GM18867 (cell line): ENCODE measurements at regions not wholly inside any gene's neighbourhood (a gene's known extent, or its start where the extent isn't known, plus 50 kb on each side); places are given as distances from the start of the nearest gene placed in this dataset.
"Not testable (repeated sequence)": the region's sequence is repeated elsewhere in the genome, so short reads cannot be mapped to it uniquely, and the experiment has no call there.

Experiments used
- ATAC-seq: cut with Tn5 transposase; IDR thresholded peaks from one replicate; pipeline ENCODE4 v1.9.1; 2021; ENCODE audit warnings: mild to moderate bottlenecking, moderate library complexity; ENCODE audit not compliant: unreplicated experiment

DNA sequence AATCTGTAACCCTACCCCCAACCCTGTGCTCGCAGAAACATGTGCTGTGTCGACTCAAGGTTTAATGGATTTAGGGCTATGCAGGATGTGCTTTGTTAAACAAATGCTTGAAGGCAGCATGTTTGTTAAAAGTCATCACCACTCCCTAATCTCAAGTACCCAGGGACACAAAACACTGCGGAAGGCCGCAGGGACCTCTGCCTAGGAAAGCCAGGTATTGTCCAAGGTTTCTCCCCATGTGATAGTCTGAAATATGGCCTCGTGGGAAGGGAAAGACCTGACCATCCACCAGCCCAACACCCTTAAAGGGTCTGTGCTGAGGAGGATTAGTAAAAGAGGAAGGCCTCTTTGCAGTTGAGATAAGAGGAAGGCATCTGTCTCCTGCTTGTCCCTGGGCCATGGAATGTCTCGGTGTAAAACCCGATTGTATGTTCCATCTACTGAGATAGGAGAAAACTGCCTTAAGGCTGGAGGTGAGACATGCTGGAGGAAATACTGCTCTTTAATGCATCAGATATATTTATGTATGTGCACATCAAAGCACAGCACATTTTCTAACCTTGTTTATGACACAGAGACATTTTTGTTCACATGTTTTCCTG, 94.4 kb downstream of the LSM3 start:
- not testable (repeated sequence) for ATAC-seq

GRCh38 chr3:14273901-14274611, 95.4 kb downstream of the LSM3 start:
- ATAC-seq = no peak

DNA sequence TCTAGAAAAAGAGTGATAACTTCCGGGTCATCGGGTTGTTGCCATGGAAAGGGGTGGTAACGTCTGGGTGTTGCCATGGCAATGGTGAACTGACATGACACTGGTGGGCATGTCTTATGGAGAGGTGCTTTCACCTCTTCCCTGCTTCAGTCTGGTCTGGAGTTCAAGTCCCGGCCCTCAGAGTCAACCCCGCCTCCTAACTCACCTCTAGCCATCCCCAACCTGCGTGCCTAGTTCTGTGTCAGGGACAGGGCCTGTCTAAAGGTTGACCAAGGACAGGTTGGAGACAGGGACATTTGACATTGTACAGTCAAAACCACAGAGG, 96.0 kb downstream of the LSM3 start:
- no peak for ATAC-seq

DNA sequence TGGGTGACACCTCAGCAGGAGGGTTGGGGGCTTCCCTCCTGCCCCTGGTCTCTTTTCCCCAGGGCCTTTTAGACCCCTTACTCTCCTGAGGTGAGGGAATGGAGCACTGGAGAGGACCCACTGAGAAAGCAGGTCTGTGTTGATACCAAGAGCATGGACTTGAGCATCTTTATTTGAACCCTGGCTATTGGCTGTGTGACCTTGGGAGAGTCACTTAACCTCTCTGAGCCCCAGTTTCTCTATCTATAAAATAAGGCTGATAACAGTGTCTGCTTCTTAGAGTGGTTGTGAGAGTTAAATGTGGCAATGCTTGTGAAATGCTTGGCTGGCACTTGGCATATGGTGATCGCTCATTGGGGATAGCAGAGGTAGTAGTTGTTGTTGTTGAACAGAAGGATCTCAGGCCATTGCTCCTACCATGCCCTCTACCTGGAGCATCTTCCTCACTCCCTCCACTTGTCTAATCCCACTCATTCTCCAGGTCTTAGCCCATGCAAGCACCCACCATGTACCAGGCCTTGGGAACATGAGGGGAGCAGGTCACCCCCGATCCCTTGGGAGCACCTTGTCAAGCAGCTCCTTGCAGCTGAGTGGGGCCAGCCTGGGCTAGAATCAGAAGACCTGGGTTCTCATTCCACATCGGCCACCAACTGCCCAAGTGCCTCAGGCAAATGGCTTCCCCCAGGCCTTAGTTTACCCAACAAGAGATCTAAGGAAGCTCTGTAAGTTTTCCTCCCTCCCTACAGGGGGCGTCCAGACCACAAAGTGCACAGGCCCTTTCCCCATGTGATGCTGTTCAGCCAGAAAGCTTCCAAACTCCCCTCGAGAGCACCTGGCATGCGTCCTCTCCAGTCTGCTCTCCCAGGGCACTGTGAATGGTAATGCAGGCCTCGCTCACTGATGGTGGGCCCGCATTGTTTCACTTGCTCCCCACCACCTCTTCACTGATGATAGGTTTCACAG, 96.7 kb downstream of the LSM3 start:
- no peak for ATAC-seq

GRCh38 chr3:14275962-14276909, 97.6 kb downstream of the LSM3 start:
- ATAC-seq = no peak

DNA sequence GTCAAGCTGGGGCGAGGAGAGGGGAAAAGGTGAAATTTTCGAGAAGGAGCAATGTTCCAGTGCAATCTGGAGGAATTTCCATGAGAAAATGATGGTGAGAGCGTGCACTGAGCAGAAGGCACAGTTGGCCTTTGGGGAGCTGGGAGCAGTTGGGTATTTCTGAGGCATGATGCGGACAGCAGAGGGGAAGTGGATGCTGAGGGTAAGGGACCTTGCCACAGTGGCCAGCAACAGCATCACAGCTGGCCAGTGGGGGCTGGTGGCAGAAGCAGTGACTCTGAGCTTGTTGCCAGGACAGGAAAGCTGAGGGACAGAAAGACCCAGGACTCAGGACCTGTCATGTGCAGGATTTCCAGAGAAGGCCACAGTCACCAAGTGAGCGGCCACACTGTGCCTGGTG, 98.9 kb downstream of the LSM3 start:
- ATAC-seq = no peak

DNA sequence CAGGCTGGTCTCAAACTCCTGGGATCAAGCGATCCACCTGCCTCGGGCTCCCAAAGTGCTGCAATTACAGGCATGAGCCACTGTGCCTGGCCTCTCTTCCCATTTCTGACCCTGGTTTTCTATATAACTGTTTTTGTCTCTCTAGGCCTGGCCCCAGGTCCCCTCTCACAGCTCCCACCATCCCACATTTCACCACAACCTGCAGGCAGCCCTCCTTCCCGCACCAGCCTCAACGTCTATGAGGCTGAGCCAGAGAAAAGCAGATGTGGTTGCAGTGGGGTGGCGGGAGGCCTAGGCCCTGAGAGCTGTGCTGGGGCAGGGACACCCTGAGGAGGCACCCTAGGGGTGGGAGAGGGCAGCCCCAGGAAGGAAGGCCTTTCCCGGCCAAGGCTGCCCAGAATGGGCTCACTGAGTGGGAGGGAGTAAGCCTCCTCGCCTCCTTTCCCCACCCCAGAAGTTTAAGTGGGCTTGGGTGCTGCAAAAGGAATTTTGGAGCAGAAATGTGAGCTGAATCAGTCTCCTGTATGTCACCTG, 99.7 kb downstream of the LSM3 start:
- ATAC-seq = no peak

- no peak for ATAC-seq
Observed at GRCh38 chr3:14278799-14279625, 100.4 kb downstream of the LSM3 start.

GRCh38 chr3:14279626-14280061, 101.0 kb downstream of the LSM3 start:
- ATAC-seq = no peak

DNA sequence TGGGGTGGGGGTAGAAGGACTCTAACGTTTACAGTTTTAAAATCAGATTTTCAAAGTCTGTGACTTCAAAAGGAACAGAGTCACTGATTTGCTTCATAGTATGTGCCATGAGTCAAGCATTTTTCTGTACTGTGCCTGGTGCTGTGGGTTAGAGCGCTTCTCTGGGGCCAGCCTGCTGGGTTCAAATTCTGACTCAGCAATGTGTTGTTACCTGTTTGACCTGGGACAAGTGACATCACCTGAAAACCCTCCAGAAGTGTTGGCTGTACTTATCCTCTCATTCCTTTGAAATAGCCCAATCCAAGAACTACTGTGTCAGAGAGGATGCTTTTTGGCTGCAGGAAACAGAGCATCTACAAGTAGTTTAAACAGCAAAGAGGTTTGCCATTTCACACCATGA, 101.7 kb downstream of the LSM3 start:
- no peak for ATAC-seq

GRCh38 chr3:14281053-14281452, 102.4 kb downstream of the LSM3 start:
- ATAC-seq = no peak

DNA sequence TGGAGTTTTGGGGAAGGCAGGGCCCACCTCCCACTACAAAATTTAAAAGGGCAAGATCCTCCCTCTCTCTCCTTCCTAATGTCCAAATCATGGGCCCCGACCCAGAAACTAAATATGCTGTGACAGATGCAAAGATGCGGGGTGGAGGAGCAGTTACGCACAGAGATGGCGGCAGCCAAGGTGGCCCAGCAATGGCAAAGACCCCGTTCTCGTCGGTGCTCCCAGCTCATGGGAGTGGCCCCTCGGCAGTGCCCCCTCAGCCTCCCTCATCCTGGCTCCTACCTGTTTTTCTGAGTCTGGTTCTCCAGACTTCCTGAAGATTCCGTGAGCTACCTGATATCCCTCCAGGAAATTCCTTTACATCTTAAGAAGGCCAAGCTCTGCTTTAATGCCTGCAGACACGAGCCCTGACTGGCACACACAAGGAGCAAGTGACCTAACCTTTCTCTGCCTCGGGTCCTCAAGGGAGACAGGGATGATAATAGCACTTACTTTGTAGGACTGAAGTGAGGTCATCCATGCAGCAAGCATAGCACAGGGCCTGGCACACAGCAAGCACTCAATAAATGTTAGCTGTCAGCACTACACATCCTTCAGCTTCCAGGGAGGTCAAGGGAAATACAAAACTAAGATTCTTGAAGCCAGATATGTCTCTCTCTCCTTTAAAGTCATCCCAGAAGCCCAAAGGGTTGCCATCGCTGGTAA, 103.5 kb downstream of the LSM3 start:
- no peak for ATAC-seq

GRCh38 chr3:14282706-14283075, 104.1 kb downstream of the LSM3 start:
- ATAC-seq = no peak

DNA sequence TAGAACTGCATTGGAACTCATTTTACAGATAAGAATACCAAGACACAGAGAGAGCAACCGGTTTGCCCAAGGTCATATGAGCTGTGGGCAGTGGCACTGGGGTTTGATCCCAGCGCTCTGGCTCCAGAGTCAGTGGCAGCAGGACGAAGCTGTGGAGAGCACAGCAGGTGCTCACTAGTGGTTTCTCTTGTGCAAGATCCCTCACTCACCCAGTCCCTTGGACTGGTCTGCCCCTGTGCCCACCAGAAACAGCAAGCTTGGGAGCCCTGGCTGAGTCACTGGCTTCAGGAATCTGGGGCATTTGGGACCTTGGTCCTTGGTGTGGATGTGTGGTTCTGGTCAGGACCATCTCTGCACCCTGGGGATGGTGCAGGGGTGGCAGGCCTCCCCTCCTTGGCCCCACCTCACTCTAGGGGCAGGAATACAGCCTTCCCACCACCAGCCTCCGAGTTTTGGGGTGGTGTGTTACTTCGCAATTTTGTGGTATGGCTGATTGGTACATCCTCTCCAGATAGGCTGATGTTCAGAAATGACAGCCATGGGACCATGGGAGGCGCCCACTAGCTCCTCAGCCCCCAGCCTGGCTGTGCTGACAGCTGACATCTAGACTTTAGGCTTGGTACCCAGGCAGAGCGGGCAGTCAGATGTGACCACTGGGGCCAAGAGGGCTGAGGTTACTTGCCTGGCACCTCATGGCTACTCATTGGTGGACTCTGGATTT, 104.6 kb downstream of the LSM3 start:
- no peak for ATAC-seq

DNA sequence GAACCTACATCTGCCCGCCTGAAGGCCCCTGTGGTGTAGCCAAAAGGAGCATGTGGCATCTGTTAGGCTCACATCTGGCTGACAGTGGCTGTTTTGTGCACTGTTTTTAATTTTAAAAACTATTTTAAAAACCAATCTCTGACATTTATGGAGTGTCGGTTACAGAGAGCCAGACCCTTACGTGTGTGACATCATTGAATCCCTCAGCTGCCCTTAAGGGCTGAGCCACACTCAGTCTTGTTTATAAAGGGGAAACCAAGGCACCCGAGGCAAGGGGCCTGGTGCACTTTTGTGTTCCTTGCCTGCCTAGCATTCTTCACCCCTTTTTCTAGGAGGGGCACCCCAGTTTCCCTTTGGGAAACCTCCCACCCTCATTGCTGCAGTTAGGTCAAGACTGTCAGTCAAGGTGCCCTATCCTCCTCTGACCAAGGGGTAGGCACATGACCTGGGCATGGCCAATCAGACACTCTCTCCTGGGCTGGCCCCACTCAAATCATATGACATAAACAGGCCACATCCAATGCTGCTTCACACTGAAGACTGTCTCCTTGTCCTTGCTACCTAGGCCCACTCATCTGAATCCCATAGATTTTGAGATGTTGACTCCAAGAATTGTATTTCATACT, 105.3 kb downstream of the LSM3 start:
- no peak for ATAC-seq

GRCh38 chr3:14284694-14285547, 106.3 kb downstream of the LSM3 start:
- ATAC-seq = no peak

DNA sequence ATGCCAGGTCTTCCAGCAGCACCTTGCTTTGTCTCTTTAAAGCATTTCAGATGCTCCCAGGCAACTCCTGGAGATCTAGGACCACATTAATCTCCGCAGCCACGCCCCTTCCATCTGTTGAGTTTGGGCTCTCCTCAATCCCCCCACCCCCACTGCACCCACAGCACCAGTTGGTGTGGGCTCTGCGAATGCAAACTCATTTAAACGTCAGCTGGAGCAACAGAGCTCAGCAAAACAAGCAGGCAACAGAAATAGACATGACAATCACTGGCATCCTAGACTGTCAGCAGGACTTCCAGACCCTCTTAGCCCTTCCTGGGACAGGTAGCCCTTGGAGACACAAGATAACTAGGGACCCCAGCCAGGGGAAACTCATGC, 106.9 kb downstream of the LSM3 start:
- ATAC-seq = no peak
